ENCODE measurements at regions not wholly inside any gene's neighbourhood (a gene's known extent, or its start where the extent isn't known, plus 50 kb on each side); places are given as distances from the start of the nearest gene placed in this dataset.
"Not testable (repeated sequence)": the region's sequence is repeated elsewhere in the genome, so short reads cannot be mapped to it uniquely, and the experiment has no call there.

- Mint-ChIP-seq H3K4me3 (no peak overlapping the region), H3K4me1 (no peaks in the 10 kb centered on the region), H3K9me3 (peaks cover 0 to 5% (median 4%) of the 10 kb centered on the region in 7 donors), H3K27ac (no peak overlapping the region), H3K36me3 (no peaks in the 10 kb centered on the region), H3K27me3 (no peaks in the 10 kb centered on the region)
- no peak for DNase-seq
- no peak for ATAC-seq (ENCODE audit: low read depth in 2 of 2)
These were observed 232.9 kb upstream of the PCDH20 start for GRCh38 chr13:61648547-61648946.

GRCh38 chr13:61612192-61612591 lies 196.5 kb upstream of the PCDH20 start:
- no peaks in the 10 kb centered on the region for H3K36me3 Mint-ChIP-seq
- no peak for DNase-seq
- H3K4me1 Mint-ChIP-seq: no peaks in the 10 kb centered on the region
- H3K27me3 Mint-ChIP-seq: no peaks in the 10 kb centered on the region
- H3K4me3 Mint-ChIP-seq: no peak overlapping the region
- H3K27ac Mint-ChIP-seq: no peak overlapping the region
- peaks cover 0 to 15% (median 2%) of the 10 kb centered on the region in 7 donors for H3K9me3 Mint-ChIP-seq
- no peak for ATAC-seq (ENCODE audit: low read depth in 2 of 2)

GRCh38 chr13:61608138-61608537 lies 192.5 kb upstream of the PCDH20 start:
- Mint-ChIP-seq H3K4me3 (no peak overlapping the region), H3K9me3 (peaks cover 0 to 19% (median 3%) of the 10 kb centered on the region in 7 donors), H3K27me3 (no peaks in the 10 kb centered on the region), H3K4me1 (no peaks in the 10 kb centered on the region), H3K27ac (no peak overlapping the region), H3K36me3 (no peaks in the 10 kb centered on the region)
- DNase-seq (no peak), ATAC-seq (ENCODE audit: low read depth in 2 of 2) (no peak)

- no peak for DNase-seq
- no peaks in the 10 kb centered on the region for H3K4me1 Mint-ChIP-seq
- H3K4me3 Mint-ChIP-seq: no peak overlapping the region
- H3K27ac Mint-ChIP-seq: no peak overlapping the region
- no peak for ATAC-seq (ENCODE audit: low read depth in 2 of 2)
- no peaks in the 10 kb centered on the region for H3K27me3 Mint-ChIP-seq
- no peaks in the 10 kb centered on the region for H3K36me3 Mint-ChIP-seq
- peaks cover 0 to 7% (median 3%) of the 10 kb centered on the region in 7 donors for H3K9me3 Mint-ChIP-seq
These were observed 184.8 kb upstream of the PCDH20 start for GRCh38 chr13:61600360-61601033.

GRCh38 chr13:61592489-61592888 lies 176.8 kb upstream of the PCDH20 start:
- DNase-seq (no peak), ATAC-seq (ENCODE audit: low read depth in 2 of 2) (no peak)
- H3K27me3 Mint-ChIP-seq: no peaks in the 10 kb centered on the region
- no peak overlapping the region for H3K27ac Mint-ChIP-seq
- H3K4me1 Mint-ChIP-seq: no peaks in the 10 kb centered on the region
- peaks cover 0 to 3% (median 0%) of the 10 kb centered on the region in 7 donors for H3K9me3 Mint-ChIP-seq
- H3K36me3 Mint-ChIP-seq: no peaks in the 10 kb centered on the region
- H3K4me3 Mint-ChIP-seq: no peak overlapping the region

GRCh38 chr13:61575973-61576372 lies 160.3 kb upstream of the PCDH20 start:
- ATAC-seq (ENCODE audit: low read depth in 2 of 2) (no peak), DNase-seq (no peak)
- Mint-ChIP-seq H3K9me3 (peaks cover 0 to 8% (median 3%) of the 10 kb centered on the region in 7 donors), H3K4me3 (no peak overlapping the region), H3K36me3 (no peaks in the 10 kb centered on the region), H3K4me1 (no peaks in the 10 kb centered on the region), H3K27ac (no peak overlapping the region), H3K27me3 (no peaks in the 10 kb centered on the region)

GRCh38 chr13:61563645-61564044 lies 148.0 kb upstream of the PCDH20 start:
- no peaks in the 10 kb centered on the region for H3K36me3 Mint-ChIP-seq
- ATAC-seq (ENCODE audit: low read depth in 2 of 2) (no peak), DNase-seq (no peak)
- H3K27me3 Mint-ChIP-seq: no peaks in the 10 kb centered on the region
- no peaks in the 10 kb centered on the region for H3K4me1 Mint-ChIP-seq
- no peak overlapping the region for H3K27ac Mint-ChIP-seq
- H3K9me3 Mint-ChIP-seq: peaks cover 4 to 20% (median 5%) of the 10 kb centered on the region in 7 donors
- no peak overlapping the region for H3K4me3 Mint-ChIP-seq

GRCh38 chr13:61546911-61547310 lies 131.3 kb upstream of the PCDH20 start:
- Mint-ChIP-seq H3K36me3 (no peaks in the 10 kb centered on the region), H3K4me1 (no peaks in the 10 kb centered on the region), H3K27ac (no peak overlapping the region), H3K4me3 (no peak overlapping the region), H3K27me3 (no peaks in the 10 kb centered on the region), H3K9me3 (peaks cover 0 to 2% (median 0%) of the 10 kb centered on the region in 7 donors)
- DNase-seq: no peak
- ATAC-seq (ENCODE audit: low read depth in 2 of 2): no peak

GRCh38 chr13:61546413-61546812 lies 130.8 kb upstream of the PCDH20 start:
- H3K4me1 Mint-ChIP-seq: no peaks in the 10 kb centered on the region
- no peaks in the 10 kb centered on the region for H3K36me3 Mint-ChIP-seq
- no peak overlapping the region for H3K4me3 Mint-ChIP-seq
- H3K27me3 Mint-ChIP-seq: no peaks in the 10 kb centered on the region
- peaks cover 0 to under 1% (median 0%) of the 10 kb centered on the region in 7 donors for H3K9me3 Mint-ChIP-seq
- no peak for ATAC-seq (ENCODE audit: low read depth in 2 of 2)
- H3K27ac Mint-ChIP-seq: no peak overlapping the region
- DNase-seq: no peak

- DNase-seq (no peak), ATAC-seq (ENCODE audit: low read depth in 2 of 2) (no peak)
- H3K4me1 Mint-ChIP-seq: no peaks in the 10 kb centered on the region
- no peak overlapping the region for H3K27ac Mint-ChIP-seq
- peaks cover 0 to 9% (median 1%) of the 10 kb centered on the region in 7 donors for H3K9me3 Mint-ChIP-seq
- H3K4me3 Mint-ChIP-seq: no peak overlapping the region
- H3K27me3 Mint-ChIP-seq: no peaks in the 10 kb centered on the region
- H3K36me3 Mint-ChIP-seq: no peaks in the 10 kb centered on the region
These were observed 120.8 kb upstream of the PCDH20 start for GRCh38 chr13:61536433-61536832.

GRCh38 chr13:61531383-61532065 lies 115.9 kb upstream of the PCDH20 start:
- H3K4me3 Mint-ChIP-seq: no peak overlapping the region
- ATAC-seq (ENCODE audit: low read depth in 2 of 2) (no peak), DNase-seq (no peak)
- no peaks in the 10 kb centered on the region for H3K27me3 Mint-ChIP-seq
- no peaks in the 10 kb centered on the region for H3K4me1 Mint-ChIP-seq
- peaks cover 0 to 6% (median 4%) of the 10 kb centered on the region in 7 donors for H3K9me3 Mint-ChIP-seq
- no peaks in the 10 kb centered on the region for H3K36me3 Mint-ChIP-seq
- H3K27ac Mint-ChIP-seq: no peak overlapping the region

- H3K9me3 Mint-ChIP-seq; H3K4me1 Mint-ChIP-seq; H3K27ac Mint-ChIP-seq; ATAC-seq (ENCODE audit: low read depth in 2 of 2); H3K4me3 Mint-ChIP-seq; DNase-seq; H3K27me3 Mint-ChIP-seq; H3K36me3 Mint-ChIP-seq: not testable (repeated sequence)
These were observed 103.6 kb upstream of the PCDH20 start for GRCh38 chr13:61519214-61519613.

- Mint-ChIP-seq H3K27me3 (no peaks in the 10 kb centered on the region), H3K36me3 (no peaks in the 10 kb centered on the region), H3K4me1 (no peaks in the 10 kb centered on the region), H3K27ac (no peak overlapping the region), H3K4me3 (no peak overlapping the region), H3K9me3 (peaks cover 2 to 34% (median 6%) of the 10 kb centered on the region in 7 donors)
- DNase-seq: no peak
- ATAC-seq (ENCODE audit: low read depth in 2 of 2): no peak
These were observed 93.3 kb upstream of the PCDH20 start for GRCh38 chr13:61508936-61509335.

- Mint-ChIP-seq H3K27ac (no peak overlapping the region), H3K4me1 (no peaks in the 10 kb centered on the region), H3K4me3 (no peak overlapping the region), H3K27me3 (no peaks in the 10 kb centered on the region), H3K9me3 (peaks cover 0 to 11% (median 1%) of the 10 kb centered on the region in 7 donors), H3K36me3 (no peaks in the 10 kb centered on the region)
- ATAC-seq (ENCODE audit: low read depth in 2 of 2) (no peak), DNase-seq (no peak)
These were observed 84.5 kb upstream of the PCDH20 start for GRCh38 chr13:61500176-61500575.
